Astrocyte of the spinal cord (primary cell): ENCODE measurements at regions not wholly inside any gene's neighbourhood (a gene's known extent, or its start where the extent isn't known, plus 50 kb on each side); places are given as distances from the start of the nearest gene placed in this dataset.
A peak's percentile ranks its signal among the peaks of the same experiment; 100 is the strongest.

Source experiments
- DNase-seq: peaks from one replicate; pipeline ENCODE4 v3.0.0; 2011; ENCODE audit warnings: low read depth, low spot score
- H3K4me3 ChIP-seq: 2 replicates; pipeline ENCODE4 v1.5.1; 2011; ENCODE audit warnings: low read depth, mild to moderate bottlenecking, low read length, moderate library complexity
- in situ Hi-C: cut with HindIII; loops from 2 replicates; pipeline ENCODE4 v1.10.0; 2017; ENCODE audit warnings: low sequenced_read_pairs
- TF ChIP-seq, protein P1 (sequence below): IDR thresholded peaks from 2 replicates; pipeline ENCODE4 v1.5.1; 2012; ENCODE audit warnings: low read depth, mild to moderate bottlenecking, low read length, inconsistent platforms

DNA sequence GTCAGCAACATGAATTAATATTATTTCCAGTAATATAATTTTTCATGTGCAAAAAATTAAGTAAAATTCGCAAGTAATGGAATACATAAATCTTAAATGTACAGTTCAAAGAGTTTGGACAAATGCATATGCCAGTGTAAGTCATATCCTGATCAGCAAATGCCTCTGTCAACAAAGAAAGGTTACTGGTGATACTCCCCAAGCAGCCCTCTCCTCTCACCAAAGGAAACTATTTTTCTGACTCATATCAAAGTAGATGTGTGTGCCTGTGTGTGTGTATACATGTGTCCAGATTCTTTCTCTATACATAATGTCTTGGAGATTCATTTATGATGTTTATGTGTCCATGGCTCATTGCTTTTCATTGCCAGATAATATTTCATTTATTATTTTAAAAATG, 1035.0 kb downstream of the SLC16A7 start:
- H3K4me3 ChIP-seq, result no peak overlapping the region
- in situ Hi-C loops, result no loop called here
- DNase-seq, result no peak
- TF ChIP-seq, protein P1, sequence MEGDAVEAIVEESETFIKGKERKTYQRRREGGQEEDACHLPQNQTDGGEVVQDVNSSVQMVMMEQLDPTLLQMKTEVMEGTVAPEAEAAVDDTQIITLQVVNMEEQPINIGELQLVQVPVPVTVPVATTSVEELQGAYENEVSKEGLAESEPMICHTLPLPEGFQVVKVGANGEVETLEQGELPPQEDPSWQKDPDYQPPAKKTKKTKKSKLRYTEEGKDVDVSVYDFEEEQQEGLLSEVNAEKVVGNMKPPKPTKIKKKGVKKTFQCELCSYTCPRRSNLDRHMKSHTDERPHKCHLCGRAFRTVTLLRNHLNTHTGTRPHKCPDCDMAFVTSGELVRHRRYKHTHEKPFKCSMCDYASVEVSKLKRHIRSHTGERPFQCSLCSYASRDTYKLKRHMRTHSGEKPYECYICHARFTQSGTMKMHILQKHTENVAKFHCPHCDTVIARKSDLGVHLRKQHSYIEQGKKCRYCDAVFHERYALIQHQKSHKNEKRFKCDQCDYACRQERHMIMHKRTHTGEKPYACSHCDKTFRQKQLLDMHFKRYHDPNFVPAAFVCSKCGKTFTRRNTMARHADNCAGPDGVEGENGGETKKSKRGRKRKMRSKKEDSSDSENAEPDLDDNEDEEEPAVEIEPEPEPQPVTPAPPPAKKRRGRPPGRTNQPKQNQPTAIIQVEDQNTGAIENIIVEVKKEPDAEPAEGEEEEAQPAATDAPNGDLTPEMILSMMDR, result no peak

DNA sequence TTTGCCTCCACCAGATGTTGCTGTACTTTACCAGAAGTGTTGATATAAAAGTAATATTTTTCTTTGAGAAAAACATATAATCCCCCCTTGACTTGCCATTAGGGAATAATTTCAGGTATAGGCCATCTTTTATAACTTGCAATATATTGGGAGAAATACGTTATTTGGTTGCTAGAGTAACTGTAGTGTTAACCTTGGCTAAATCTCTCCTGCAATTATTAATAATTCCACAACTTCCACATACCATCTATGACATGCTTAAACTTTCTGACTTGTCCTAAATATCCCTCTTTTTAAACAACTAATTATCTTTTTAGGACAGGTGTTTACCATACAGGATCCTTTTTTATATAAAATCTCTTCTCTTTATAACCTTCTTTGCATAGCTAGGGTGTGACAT, 1048.2 kb downstream of the SLC16A7 start:
- peak; percentile 0 for DNase-seq
- in situ Hi-C loops, result no loop called here
- TF ChIP-seq, protein P1, result no peak
- no peak overlapping the region for H3K4me3 ChIP-seq

DNA sequence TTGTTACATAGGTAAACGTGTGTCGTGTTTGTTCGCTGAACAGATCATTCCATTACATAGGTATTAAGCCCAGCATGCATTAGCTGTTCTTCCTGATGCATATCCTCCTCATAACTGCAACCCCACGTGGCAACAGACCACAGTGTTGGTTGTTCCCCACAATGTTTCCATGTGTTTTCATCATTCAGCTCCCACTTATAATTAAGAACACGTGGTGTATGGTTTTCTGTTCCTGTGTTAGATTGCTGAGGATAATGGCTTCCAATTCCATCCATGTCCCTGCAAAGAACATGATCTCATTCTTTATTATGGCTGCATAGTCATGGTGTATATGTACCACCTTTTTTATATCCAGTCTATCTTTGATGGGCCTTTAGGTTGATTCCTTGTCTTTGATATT, 1071.1 kb downstream of the SLC16A7 start:
- DNase-seq, result no peak
- TF ChIP-seq, protein P1, result no peak
- in situ Hi-C loops, result no loop called here
- no peak overlapping the region for H3K4me3 ChIP-seq

DNA sequence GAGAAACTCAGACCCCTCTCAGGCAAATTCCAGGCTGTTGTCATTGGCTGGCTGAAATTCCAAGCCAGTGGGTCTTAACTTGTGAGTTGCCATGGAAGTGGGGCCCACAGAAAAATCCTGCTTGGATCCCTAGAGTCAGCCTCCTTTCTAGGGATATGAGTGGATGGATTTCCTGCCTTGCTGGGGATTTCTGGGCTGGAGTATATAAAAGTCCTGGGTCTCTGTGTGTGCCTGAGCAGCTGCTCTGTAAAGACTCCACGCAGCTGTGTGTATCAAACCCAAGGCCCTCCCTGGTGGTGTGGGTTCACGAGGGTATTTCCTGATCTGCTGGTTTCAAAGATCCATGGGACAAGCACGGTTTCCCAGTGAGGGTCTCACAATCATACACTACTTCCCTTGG, 1077.1 kb downstream of the SLC16A7 start:
- DNase-seq, result no peak
- in situ Hi-C loops, result no loop called here
- H3K4me3 ChIP-seq, result no peak overlapping the region
- TF ChIP-seq, protein P1, result no peak

DNA sequence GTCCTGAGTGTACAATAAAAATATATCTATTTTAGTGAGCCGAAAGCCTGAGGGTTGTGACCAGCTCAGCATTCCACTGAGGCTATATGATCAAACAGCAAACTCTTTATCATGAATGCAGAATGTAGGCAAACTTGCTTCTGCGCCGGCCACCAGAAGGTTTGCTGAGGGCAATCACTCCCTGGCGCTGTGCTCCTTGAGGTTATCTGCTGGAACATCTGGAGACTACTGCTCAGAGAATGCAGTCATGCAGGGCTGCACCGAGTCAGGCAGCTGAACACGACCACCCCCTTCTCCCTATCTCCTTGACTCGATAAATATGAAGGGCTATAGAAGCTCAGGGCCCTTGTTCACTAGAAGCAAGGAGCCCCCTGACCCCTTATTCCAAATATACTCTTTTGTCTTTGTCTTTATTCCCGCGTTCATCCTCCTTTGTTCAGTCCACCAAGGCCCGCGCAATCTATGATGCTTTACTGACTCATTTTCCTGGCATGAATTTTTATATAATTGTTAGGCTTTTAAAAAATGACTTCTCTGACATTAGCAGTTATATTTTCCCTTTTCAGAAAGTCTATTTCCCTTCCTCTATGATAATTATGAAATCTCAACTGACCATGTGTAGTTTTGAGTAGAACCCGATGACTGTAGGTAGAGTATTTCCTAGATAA, 1089.3 kb downstream of the SLC16A7 start:
- in situ Hi-C loops, result no loop called here
- TF ChIP-seq, protein P1, result no peak
- no peak overlapping the region for H3K4me3 ChIP-seq
- DNase-seq, result no peak

DNA sequence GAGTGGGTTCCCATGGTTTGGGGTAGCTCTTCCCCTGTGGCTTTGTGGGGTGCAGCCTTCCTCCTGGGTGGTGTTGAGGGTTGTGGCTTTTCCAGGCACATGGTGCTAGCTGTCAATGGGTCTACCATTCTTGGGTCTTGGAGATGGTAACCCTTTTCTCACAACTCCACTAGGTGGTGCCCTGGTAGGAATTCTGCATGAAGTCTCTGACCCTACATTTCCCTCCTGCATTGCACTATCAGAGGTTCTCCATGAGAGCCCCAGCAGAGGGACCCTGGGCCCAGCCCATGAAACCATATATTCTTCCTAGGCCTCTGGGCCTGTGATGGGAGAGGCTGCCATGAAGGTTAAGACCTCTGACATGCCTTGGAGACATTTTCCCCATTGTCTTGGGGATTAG, 1093.3 kb downstream of the SLC16A7 start:
- DNase-seq, result no peak
- TF ChIP-seq, protein P1, result no peak
- in situ Hi-C loops, result no loop called here
- no peak overlapping the region for H3K4me3 ChIP-seq
